Endothelial cell of umbilical vein (primary cell): ENCODE measurements at regions not wholly inside any gene's neighbourhood (a gene's known extent, or its start where the extent isn't known, plus 50 kb on each side); places are given as distances from the start of the nearest gene placed in this dataset.

ENCODE experiments used
- CTCF ChIP-seq, 2 donors: IDR thresholded peaks; 1 replicate in 1 of 2; 2 replicates in 1 of 2; pipeline ENCODE4 v1.5.1; 2011; ENCODE audit warnings: low read length in 2 of 2, mild to moderate bottlenecking in 2 of 2, moderate library complexity in 2 of 2, control low read depth in 1 of 2, inconsistent platforms in 1 of 2, low read depth in 1 of 2; ENCODE audit not compliant: insufficient read depth in 1 of 2; ENCODE audit errors: extremely low read depth in 1 of 2
- EZH2 ChIP-seq: IDR thresholded peaks from 2 replicates; pipeline ENCODE4 v1.6.1; 2012; ENCODE audit warnings: borderline replicate concordance, low read depth, mild to moderate bottlenecking, moderate library complexity, low read length, inconsistent platforms; ENCODE audit not compliant: severe bottlenecking
- FOS ChIP-seq: IDR thresholded peaks from 2 replicates; pipeline ENCODE4 v1.6.1; 2011; ENCODE audit warnings: mild to moderate bottlenecking, low read length, moderate library complexity, borderline replicate concordance; ENCODE audit not compliant: insufficient read depth
- MAX ChIP-seq: IDR thresholded peaks from 2 replicates; pipeline ENCODE4 v1.6.1; 2011; ENCODE audit not compliant: insufficient read depth, insufficient read length
- MYC ChIP-seq: IDR thresholded peaks from one replicate; pipeline ENCODE4 v1.6.1; 2011; ENCODE audit warnings: mild to moderate bottlenecking, low read depth, low read length
- POLR2A ChIP-seq: IDR thresholded peaks from 2 replicates; pipeline ENCODE4 v1.6.1; 2012; ENCODE audit warnings: low read depth, mild to moderate bottlenecking, control low read depth, low read length
- POLR2AphosphoS5 ChIP-seq: IDR thresholded peaks from 2 replicates; pipeline ENCODE4 v1.6.1; 2012; ENCODE audit warnings: low read depth, mild to moderate bottlenecking, control low read depth, low read length, moderate library complexity; ENCODE audit not compliant: insufficient read depth

- no peak for TF ChIP-seq CTCF (IDR thresholded peaks at IDR 0.05; ENCODE audit: extremely low read depth in 1 of 2, insufficient read depth in 1 of 2, low read depth in 1 of 2, low read length in 2 of 2)
- no peak for TF ChIP-seq POLR2A
- TF ChIP-seq POLR2AphosphoS5: no peak
- TF ChIP-seq EZH2: no peak
- TF ChIP-seq MAX: no peak
- TF ChIP-seq FOS: no peak
- no peak for TF ChIP-seq MYC
These were observed 200.5 kb upstream of the ACTBL2 start for GRCh38 chr5:57683036-57683630.
